CD14-positive monocyte (primary cell): ENCODE measurements at regions not wholly inside any gene's neighbourhood (a gene's known extent, or its start where the extent isn't known, plus 50 kb on each side); places are given as distances from the start of the nearest gene placed in this dataset.
"Not testable (repeated sequence)": the region's sequence is repeated elsewhere in the genome, so short reads cannot be mapped to it uniquely, and the experiment has no call there.

Source experiments
- DNase-seq, 3 donors: peaks; one replicate each; pipeline ENCODE4 v3.0.0-alpha.2; 2011 to 2022
- H2AFZ ChIP-seq: 2 replicates; pipeline ENCODE4 v1.6.0; 2012; ENCODE audit warnings: mild to moderate bottlenecking, low read depth, low read length, inconsistent platforms; ENCODE audit not compliant: insufficient read depth, poor library complexity, severe bottlenecking
- H3K27ac ChIP-seq, 2 donors: 1 replicate in 1 of 2; 2 replicates in 1 of 2; pipeline ENCODE4 v1.5.1; 2012 to 2013; ENCODE audit warnings: low read length in 2 of 2, control low read depth in 1 of 2, inconsistent platforms in 1 of 2, low read depth in 1 of 2, mild to moderate bottlenecking in 1 of 2
- H3K27me3 ChIP-seq, 2 donors: one replicate each; pipeline versions ENCODE4 v1.6.0 to v1.6.1; 2011 to 2013; ENCODE audit warnings: low read length in 2 of 2; ENCODE audit not compliant: control insufficient read depth in 2 of 2, insufficient read depth in 2 of 2
- H3K36me3 ChIP-seq, 2 donors: replicated peaks in 1 of 2; 1 replicate in 1 of 2; 2 replicates in 1 of 2; pipeline versions ENCODE4 v1.5.1 to v1.6.1; 2012 to 2013; ENCODE audit warnings: low read length in 2 of 2, control low read depth in 1 of 2, inconsistent platforms in 1 of 2, mild to moderate bottlenecking in 1 of 2; ENCODE audit not compliant: insufficient read depth in 2 of 2, control insufficient read depth in 1 of 2
- H3K4me1 ChIP-seq, 2 donors: 1 replicate in 1 of 2; 2 replicates in 1 of 2; pipeline versions ENCODE4 v1.5.1 to v1.6.1; 2012 to 2013; ENCODE audit warnings: low read length in 2 of 2, control low read depth in 1 of 2, inconsistent platforms in 1 of 2, mild to moderate bottlenecking in 1 of 2, moderate library complexity in 1 of 2; ENCODE audit not compliant: insufficient read depth in 2 of 2, control insufficient read depth in 1 of 2
- H3K4me2 ChIP-seq: replicated peaks from 2 replicates; pipeline ENCODE3; 2012; ENCODE audit warnings: low read length, moderate library complexity, mild to moderate bottlenecking; ENCODE audit not compliant: poor library complexity, severe bottlenecking; ENCODE audit errors: extremely low read depth
- H3K4me3 ChIP-seq, 3 experiments: fragments of 200-600 bp in 1 of 3; sonication (generic) in 1 of 3; replicated peaks in 1 of 3; 1 replicate in 2 of 3; 2 replicates in 1 of 3; pipeline ENCODE4 v1.5.1; 2011 to 2013; ENCODE audit warnings: low read length in 3 of 3, mild to moderate bottlenecking in 3 of 3, control low read depth in 2 of 3, low read depth in 2 of 3, inconsistent platforms in 1 of 3, moderate library complexity in 1 of 3
- H3K79me2 ChIP-seq: 2 replicates; pipeline ENCODE4 v1.6.0; 2012; ENCODE audit warnings: mild to moderate bottlenecking, control low read depth, inconsistent platforms, low read length, moderate library complexity; ENCODE audit not compliant: insufficient read depth
- H3K9ac ChIP-seq: 2 replicates; pipeline ENCODE4 v1.6.0; 2017; ENCODE audit warnings: low read length, mild to moderate bottlenecking; ENCODE audit not compliant: insufficient read depth, poor library complexity, severe bottlenecking
- H3K9me3 ChIP-seq, 2 donors: replicated peaks in 1 of 2; 1 replicate in 1 of 2; 2 replicates in 1 of 2; pipeline versions ENCODE4 v1.5.1 to v1.6.1; 2012 to 2013; ENCODE audit warnings: low read length in 2 of 2, control low read depth in 1 of 2; ENCODE audit not compliant: control insufficient read depth in 1 of 2, insufficient read depth in 1 of 2
- H4K20me1 ChIP-seq: 2 replicates; pipeline ENCODE4 v1.6.0; 2012; ENCODE audit warnings: mild to moderate bottlenecking, low read length, control low read depth, moderate library complexity; ENCODE audit not compliant: insufficient read depth
- H3K27ac Mint-ChIP-seq, 7 donors: one replicate each; pipeline ENCODE4 v1.8.0; 2020; ENCODE audit warnings: mild to moderate bottlenecking in 7 of 7, mixed read lengths in 7 of 7, moderate library complexity in 6 of 7, inconsistent platforms in 2 of 7
- H3K27me3 Mint-ChIP-seq, 3 donors: one replicate each; pipeline ENCODE4 v1.8.0; 2021 to 2022; ENCODE audit warnings: low read depth in 3 of 3, mild to moderate bottlenecking in 3 of 3, mixed read lengths in 3 of 3, moderate library complexity in 3 of 3, inconsistent platforms in 1 of 3
- H3K36me3 Mint-ChIP-seq, 2 donors: one replicate each; pipeline ENCODE4 v1.8.0; 2020; ENCODE audit warnings: mixed read lengths in 2 of 2, inconsistent platforms in 1 of 2, mild to moderate bottlenecking in 1 of 2
- H3K4me1 Mint-ChIP-seq: one replicate; pipeline ENCODE4 v1.8.0; 2020; ENCODE audit warnings: mild to moderate bottlenecking, mixed read lengths
- H3K4me3 Mint-ChIP-seq, 2 donors: one replicate each; pipeline ENCODE4 v1.8.0; 2020; ENCODE audit warnings: mild to moderate bottlenecking in 2 of 2, mixed read lengths in 2 of 2, moderate library complexity in 1 of 2
- H3K9me3 Mint-ChIP-seq, 7 donors: one replicate each; pipeline ENCODE4 v1.8.0; 2020 to 2022; ENCODE audit warnings: mixed read lengths in 7 of 7, mild to moderate bottlenecking in 6 of 7, moderate library complexity in 6 of 7, inconsistent platforms in 2 of 7
- WGBS: methylation state at CpG from one replicate; pipeline ENCODE4 v1.1.5; 2013; ENCODE audit warnings: missing lambda C conversion rate; ENCODE audit not compliant: insufficient coverage; 5-methylcytosine and 5-hydroxymethylcytosine counted together
- intact Hi-C, 2 donors: fragments of 100-400 bp; cut with micrococcal nuclease; formaldehyde crosslinking; loops; one replicate each; pipeline versions ENCODE4 v1.15.0 to v1.15.1; 2023
- TF ChIP-seq, protein P1 (sequence below): fragments of 200-600 bp; IDR thresholded peaks from one replicate; pipeline ENCODE4 v1.8.0; 2022; ENCODE audit warnings: antibody characterized with exemption, mild to moderate bottlenecking

DNA sequence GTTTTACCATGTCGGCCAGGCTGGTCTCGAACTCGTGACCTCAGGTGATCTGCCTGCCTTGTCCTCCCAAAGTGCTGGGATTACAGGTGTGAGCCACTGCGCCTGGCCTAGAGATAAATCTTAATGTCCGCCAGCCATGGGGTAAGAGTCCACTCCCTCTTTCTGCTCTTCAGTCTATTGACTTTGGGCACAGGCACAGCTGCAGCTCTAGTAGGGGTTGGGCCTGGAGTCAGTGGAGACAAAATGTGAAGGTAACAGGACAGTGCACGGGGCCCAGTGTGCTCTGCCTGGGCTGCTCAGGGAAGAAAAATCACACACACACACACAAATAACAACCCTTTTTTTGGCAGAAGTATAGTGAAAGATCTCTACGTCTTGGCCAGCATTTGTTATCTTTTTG is 209.5 kb downstream of the NPIPA7 start:
- H3K4me1 Mint-ChIP-seq, H3K79me2 ChIP-seq, H2AFZ ChIP-seq, H3K27ac ChIP-seq, H3K36me3 Mint-ChIP-seq, DNase-seq, H3K4me2 ChIP-seq, H3K4me3 ChIP-seq, H3K36me3 ChIP-seq, H3K4me3 Mint-ChIP-seq, H3K4me1 ChIP-seq, H3K9me3 ChIP-seq, intact Hi-C loops, H3K9ac ChIP-seq, H3K27me3 ChIP-seq, H3K9me3 Mint-ChIP-seq, H4K20me1 ChIP-seq, H3K27ac Mint-ChIP-seq: not testable (repeated sequence)
- H3K27me3 Mint-ChIP-seq: peaks cover 0 to 15% (median 0%) of the 10 kb centered on the region in 3 donors
- no CpG with 5 or more reads among the region's 7 CpGs for whole genome bisulfite sequencing

DNA sequence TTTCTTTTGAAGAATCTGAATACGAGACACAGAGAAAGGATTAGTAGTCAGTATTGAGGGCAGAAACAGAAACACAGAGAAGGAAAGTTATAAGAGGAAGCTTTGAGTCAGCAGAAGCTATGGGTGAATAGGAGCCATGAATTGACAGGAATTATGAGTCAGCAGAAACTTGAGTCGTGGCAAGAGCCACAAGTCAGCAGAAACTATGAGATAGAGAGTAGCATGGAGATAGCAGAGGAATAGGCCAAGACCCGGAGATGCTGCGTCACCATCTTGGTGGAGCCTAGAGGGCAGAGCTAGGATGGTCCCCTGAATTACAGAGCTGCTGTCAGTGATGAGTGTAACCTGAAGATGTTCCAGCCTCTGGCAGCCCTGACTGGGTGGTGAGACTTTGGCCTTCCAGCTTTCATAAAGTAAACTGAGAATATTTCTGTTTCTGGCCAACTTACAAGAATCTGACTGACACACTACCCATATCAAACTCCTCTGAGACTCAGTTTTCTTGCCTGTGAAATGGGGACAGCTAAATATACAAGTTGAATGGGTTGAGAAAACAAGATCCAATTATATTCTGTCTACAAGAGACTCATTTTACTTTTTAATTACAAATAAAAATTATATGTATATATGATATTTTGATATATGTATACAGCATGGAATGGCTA is 211.8 kb downstream of the NPIPA7 start:
- DNase-seq, H3K36me3 ChIP-seq, H3K9me3 ChIP-seq, H3K27me3 ChIP-seq, intact Hi-C loops, H3K4me2 ChIP-seq, H3K4me1 Mint-ChIP-seq, H3K4me3 ChIP-seq, H3K79me2 ChIP-seq, H3K9me3 Mint-ChIP-seq, H3K27me3 Mint-ChIP-seq, H3K4me1 ChIP-seq, H3K27ac ChIP-seq, H4K20me1 ChIP-seq, H3K27ac Mint-ChIP-seq, H3K9ac ChIP-seq, H2AFZ ChIP-seq, H3K4me3 Mint-ChIP-seq, H3K36me3 Mint-ChIP-seq: not testable (repeated sequence)
- no CpG with 5 or more reads among the region's 4 CpGs for WGBS

DNA sequence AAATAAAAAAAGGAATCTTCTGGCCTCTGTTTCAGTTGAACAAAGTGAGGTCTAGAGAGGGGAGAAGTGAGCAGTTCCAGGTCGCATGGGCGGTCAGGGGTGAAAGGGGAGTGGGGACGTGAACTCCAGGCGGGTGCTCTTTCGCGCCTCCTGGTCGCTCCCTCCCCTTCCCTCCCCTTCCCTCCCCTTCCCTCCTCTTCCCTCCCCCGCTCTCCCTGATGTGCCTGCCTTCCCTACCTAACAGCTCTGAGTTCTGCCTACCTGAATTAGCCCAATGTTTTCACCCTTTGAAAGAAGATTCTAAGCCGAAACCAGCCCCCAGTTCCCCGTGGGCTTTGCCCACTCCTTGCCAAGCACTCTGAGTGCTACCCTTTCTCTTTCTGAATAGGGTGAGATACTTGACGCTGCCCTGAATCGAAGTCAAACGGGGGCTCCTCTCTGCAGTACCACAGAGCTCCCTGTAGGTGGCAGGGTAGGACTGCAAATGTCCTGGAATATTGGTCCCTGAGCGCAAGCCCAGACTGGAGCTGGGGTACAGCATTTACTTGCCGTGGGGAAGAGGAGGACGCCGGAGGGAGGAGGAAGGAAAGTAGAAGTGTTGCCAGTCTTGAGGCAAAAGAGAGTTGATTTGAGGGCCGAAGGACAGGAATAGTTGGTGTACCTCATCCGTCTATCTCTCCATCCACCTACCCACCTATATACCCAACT is 214.4 kb downstream of the NPIPA7 start:
- TF ChIP-seq, protein P1, sequence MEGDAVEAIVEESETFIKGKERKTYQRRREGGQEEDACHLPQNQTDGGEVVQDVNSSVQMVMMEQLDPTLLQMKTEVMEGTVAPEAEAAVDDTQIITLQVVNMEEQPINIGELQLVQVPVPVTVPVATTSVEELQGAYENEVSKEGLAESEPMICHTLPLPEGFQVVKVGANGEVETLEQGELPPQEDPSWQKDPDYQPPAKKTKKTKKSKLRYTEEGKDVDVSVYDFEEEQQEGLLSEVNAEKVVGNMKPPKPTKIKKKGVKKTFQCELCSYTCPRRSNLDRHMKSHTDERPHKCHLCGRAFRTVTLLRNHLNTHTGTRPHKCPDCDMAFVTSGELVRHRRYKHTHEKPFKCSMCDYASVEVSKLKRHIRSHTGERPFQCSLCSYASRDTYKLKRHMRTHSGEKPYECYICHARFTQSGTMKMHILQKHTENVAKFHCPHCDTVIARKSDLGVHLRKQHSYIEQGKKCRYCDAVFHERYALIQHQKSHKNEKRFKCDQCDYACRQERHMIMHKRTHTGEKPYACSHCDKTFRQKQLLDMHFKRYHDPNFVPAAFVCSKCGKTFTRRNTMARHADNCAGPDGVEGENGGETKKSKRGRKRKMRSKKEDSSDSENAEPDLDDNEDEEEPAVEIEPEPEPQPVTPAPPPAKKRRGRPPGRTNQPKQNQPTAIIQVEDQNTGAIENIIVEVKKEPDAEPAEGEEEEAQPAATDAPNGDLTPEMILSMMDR: peak; percentile 64
- H3K9me3 Mint-ChIP-seq, H3K27me3 Mint-ChIP-seq, H3K4me3 Mint-ChIP-seq, H4K20me1 ChIP-seq, H3K4me1 Mint-ChIP-seq, H2AFZ ChIP-seq, DNase-seq, H3K27ac Mint-ChIP-seq, H3K36me3 Mint-ChIP-seq, H3K79me2 ChIP-seq, H3K27me3 ChIP-seq, H3K4me3 ChIP-seq, H3K4me2 ChIP-seq, H3K4me1 ChIP-seq, H3K9ac ChIP-seq, H3K9me3 ChIP-seq, intact Hi-C loops, H3K27ac ChIP-seq, H3K36me3 ChIP-seq: not testable (repeated sequence)
- WGBS: 22% methylated on average over 3 of the region's 19 CpGs

DNA sequence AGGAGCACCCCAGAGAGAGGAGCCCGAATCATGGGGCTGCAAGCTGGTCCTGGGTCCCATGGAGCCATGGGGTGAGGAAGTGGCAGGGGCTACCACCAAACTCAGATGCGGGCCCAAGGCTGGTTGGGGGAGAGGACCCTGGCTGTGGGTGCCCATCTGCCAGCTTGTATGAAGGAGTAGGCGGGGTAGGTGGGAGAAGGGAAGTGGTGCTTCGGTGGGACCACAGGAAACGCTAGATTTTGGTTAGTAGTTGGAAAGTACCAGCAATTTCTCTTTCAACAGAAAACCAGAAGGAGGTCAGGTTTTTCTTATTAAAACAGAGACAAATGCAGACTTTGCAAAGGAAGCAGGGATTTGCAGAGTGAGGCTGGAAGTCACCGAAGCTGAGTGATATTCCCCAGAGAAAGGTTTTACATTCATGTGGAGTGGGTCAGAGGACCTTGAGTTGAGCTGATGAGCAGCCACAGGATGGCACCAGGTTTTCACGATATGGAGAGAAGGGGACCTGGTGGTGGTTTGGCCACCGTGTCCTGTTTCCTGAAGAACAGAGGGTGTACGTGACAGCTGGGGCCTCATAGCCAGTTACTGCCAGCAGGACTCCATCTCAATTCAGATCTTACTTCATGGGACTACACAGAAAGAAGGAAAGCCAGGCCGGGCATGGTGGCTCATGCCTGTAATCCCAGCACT is 216.2 kb downstream of the NPIPA7 start:
- H3K27me3 Mint-ChIP-seq, H3K27ac Mint-ChIP-seq, H3K27me3 ChIP-seq, H3K9me3 ChIP-seq, H3K27ac ChIP-seq, intact Hi-C loops, H3K4me1 ChIP-seq, H3K4me3 ChIP-seq, DNase-seq, H3K36me3 Mint-ChIP-seq, H3K4me2 ChIP-seq, H3K36me3 ChIP-seq, H3K9me3 Mint-ChIP-seq, H4K20me1 ChIP-seq, H3K79me2 ChIP-seq, H3K4me1 Mint-ChIP-seq, H2AFZ ChIP-seq, H3K9ac ChIP-seq, H3K4me3 Mint-ChIP-seq: not testable (repeated sequence)
- no CpG with 5 or more reads among the region's 10 CpGs for WGBS
